ENCODE measurements at regions not wholly inside any gene's neighbourhood (a gene's known extent, or its start where the extent isn't known, plus 50 kb on each side); places are given as distances from the start of the nearest gene placed in this dataset.

DNA sequence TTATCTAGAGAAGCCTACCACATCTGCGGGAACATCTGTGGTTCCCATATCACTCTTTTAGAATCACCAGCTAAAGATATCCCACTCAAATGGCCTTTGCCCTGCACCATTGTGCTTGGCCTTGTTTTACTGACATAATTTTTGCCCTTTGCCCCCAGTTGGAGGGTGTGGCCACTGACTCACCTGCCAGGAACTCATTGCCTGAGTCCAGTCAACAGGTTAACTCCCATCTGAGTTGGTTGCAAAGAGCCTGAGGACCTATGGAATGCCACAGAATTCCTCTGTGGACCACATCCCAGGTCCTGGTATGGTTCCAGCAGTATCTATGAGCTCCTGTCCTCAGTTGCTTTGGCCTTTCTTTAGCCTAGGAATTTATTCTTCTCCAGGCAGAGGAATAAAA, 55.7 kb upstream of the PTGR2 start:
- no peaks in the 10 kb centered on the region for H3K27me3 ChIP-seq
- H3K4me1 ChIP-seq (replicated peaks in 1 of 2) = peaks cover 11 to 18% of the 10 kb centered on the region in 2 donors

DNA sequence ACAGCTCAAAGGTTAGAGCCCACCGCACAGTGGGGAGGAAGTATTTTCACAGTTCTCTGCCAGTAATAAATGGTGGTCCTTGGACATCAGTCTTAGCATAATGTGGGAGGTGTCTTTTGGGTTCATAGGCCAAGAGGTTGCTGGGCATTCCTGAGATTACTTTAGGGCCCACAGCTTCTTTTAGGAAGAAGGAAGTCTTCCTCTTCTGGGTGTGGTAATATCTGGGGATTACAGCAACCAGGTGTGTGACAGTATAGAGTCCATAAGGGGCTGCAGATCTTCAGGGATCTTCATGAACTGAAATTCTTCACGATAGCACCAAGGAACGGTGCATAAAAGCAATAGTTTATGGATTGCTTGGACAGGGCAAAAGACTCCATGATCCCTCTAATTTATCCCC, 56.2 kb upstream of the PTGR2 start:
- DNase-seq = no peak
- Histone ChIP-seq H3K27me3 (no peaks in the 10 kb centered on the region), H3K36me3 (replicated peaks in 1 of 2) (no peaks in the 10 kb centered on the region), H3K4me3 (no peak overlapping the region), H3K27ac (peak overlapping the region in 4 of 5 donors; percentile 71 to 84 (median 74)), H3K4me1 (replicated peaks in 1 of 2) (peaks cover 11 to 23% of the 10 kb centered on the region in 2 donors), H3K9me3 (replicated peaks in 1 of 3) (no peaks in the 10 kb centered on the region)
- intact Hi-C loops (cut with DNase I) = no loop called here
- TF ChIP-seq POLR2A (IDR thresholded peaks at IDR 0.05) = no peak
- TF ChIP-seq, protein P1, sequence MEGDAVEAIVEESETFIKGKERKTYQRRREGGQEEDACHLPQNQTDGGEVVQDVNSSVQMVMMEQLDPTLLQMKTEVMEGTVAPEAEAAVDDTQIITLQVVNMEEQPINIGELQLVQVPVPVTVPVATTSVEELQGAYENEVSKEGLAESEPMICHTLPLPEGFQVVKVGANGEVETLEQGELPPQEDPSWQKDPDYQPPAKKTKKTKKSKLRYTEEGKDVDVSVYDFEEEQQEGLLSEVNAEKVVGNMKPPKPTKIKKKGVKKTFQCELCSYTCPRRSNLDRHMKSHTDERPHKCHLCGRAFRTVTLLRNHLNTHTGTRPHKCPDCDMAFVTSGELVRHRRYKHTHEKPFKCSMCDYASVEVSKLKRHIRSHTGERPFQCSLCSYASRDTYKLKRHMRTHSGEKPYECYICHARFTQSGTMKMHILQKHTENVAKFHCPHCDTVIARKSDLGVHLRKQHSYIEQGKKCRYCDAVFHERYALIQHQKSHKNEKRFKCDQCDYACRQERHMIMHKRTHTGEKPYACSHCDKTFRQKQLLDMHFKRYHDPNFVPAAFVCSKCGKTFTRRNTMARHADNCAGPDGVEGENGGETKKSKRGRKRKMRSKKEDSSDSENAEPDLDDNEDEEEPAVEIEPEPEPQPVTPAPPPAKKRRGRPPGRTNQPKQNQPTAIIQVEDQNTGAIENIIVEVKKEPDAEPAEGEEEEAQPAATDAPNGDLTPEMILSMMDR (IDR thresholded peaks at IDR 0.05) = no peak
- WGBS, 4 donors = 93 to 100% (median 97%) methylated on average over 3 of the region's 3 CpGs

More for the DNA sequence above, 55.7 kb upstream of the PTGR2 start:
- intact Hi-C loops (cut with DNase I) = no loop called here
- TF ChIP-seq, protein P1 (IDR thresholded peaks at IDR 0.05) = no peak
- TF ChIP-seq POLR2A (IDR thresholded peaks at IDR 0.05) = no peak
- WGBS, 4 donors = 88 to 100% (median 97%) methylated on average over 1 of the region's 1 CpG
- Histone ChIP-seq H3K9me3 (replicated peaks in 1 of 3) (no peaks in the 10 kb centered on the region), H3K27ac (no peak overlapping the region), H3K36me3 (replicated peaks in 1 of 2) (no peaks in the 10 kb centered on the region), H3K4me3 (no peak overlapping the region)
- no peak for DNase-seq

DNA sequence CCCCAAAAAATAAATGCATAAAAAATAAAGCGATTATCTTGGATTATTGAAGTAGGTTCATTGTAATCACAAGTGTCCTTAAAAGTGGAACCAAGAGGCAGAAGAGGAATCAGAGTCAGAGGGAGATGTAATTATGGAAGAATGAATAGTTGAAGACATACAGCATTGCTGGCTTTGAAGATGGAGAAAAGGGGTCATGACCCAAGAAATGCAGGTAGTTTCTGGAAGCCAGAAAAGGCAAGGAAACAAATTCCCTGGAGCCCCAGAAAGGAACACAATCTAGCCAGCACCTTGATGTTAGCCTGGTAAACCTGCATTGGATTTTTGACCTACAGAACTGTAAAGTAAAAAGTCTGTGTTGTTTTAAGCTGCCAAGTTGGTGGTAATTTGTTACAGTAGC, 57.5 kb upstream of the PTGR2 start:
- intact Hi-C loops (cut with DNase I) = no loop called here
- peaks cover 11 to 35% of the 10 kb centered on the region in 2 donors for H3K4me1 ChIP-seq (replicated peaks in 1 of 2)
- H3K27ac ChIP-seq = peak overlapping the region in 4 of 5 donors; percentile 8 to 84 (median 74)

DNA sequence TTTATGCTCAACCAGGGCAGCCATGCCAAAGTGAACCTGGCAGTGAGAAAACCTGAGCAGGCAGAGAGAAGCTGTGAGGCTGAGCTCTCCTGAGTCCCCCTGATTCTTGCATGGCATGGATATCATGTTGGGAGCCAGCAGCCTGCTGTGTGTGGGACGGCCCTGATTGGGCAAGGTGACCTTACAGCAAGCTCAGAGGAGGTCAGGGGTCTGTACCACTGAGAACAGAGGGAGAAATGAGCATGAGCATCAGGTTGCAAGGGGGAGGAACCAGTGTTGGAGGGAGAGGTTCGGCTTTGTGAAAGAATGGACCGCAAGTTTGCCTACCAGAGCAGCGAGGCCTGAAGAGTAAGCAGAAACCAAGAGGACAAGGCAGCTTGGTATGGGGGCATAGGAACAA, 59.1 kb upstream of the PTGR2 start:
- H3K4me3 ChIP-seq = no peak overlapping the region
- peak in 1 of 7 donors; percentile 36 for DNase-seq
- WGBS, 4 donors = 95 to 100% (median 96%) methylated on average over 3 to 4 of the region's 4 CpGs
- H3K27ac ChIP-seq = no peak overlapping the region
- H3K9me3 ChIP-seq (replicated peaks in 1 of 3) = no peaks in the 10 kb centered on the region
- no peaks in the 10 kb centered on the region for H3K36me3 ChIP-seq (replicated peaks in 1 of 2)
- intact Hi-C loops (cut with DNase I) = no loop called here
- no peak for TF ChIP-seq POLR2A (IDR thresholded peaks at IDR 0.05)
- TF ChIP-seq, protein P1 (IDR thresholded peaks at IDR 0.05) = no peak
- H3K27me3 ChIP-seq = no peaks in the 10 kb centered on the region
- H3K4me1 ChIP-seq (replicated peaks in 1 of 2) = peaks cover 18 to 52% of the 10 kb centered on the region in 2 donors

More for the DNA sequence above, 57.5 kb upstream of the PTGR2 start:
- 92 to 100% (median 96%) methylated on average over 1 of the region's 1 CpG for WGBS, 4 donors
- Histone ChIP-seq H3K4me3 (no peak overlapping the region), H3K36me3 (replicated peaks in 1 of 2) (no peaks in the 10 kb centered on the region), H3K9me3 (replicated peaks in 1 of 3) (no peaks in the 10 kb centered on the region), H3K27me3 (no peaks in the 10 kb centered on the region)
- TF ChIP-seq, protein P1 (IDR thresholded peaks at IDR 0.05) = no peak
- TF ChIP-seq POLR2A (IDR thresholded peaks at IDR 0.05) = no peak
- no peak for DNase-seq

Measured in adrenal gland (tissue), 9 donors.